Cardiac muscle cell (in vitro differentiated cells and primary cell): ENCODE measurements at regions not wholly inside any gene's neighbourhood (a gene's known extent, or its start where the extent isn't known, plus 50 kb on each side); places are given as distances from the start of the nearest gene placed in this dataset.
"Not testable (repeated sequence)": the region's sequence is repeated elsewhere in the genome, so short reads cannot be mapped to it uniquely, and the experiment has no call there.

Experiments used
- DNase-seq, 2 donors: peaks; one replicate each; pipeline versions ENCODE4 v3.0.0 to v3.0.0-alpha.2; 2010 to 2017; ENCODE audit warnings: low read depth in 1 of 2, low spot score in 1 of 2
- H3K27ac ChIP-seq: fragments of 200-600 bp; sonication (generic); 2 replicates; pipeline ENCODE4 v1.5.1; 2016
- H3K27me3 ChIP-seq: fragments of 200-600 bp; sonication (generic); 2 replicates; pipeline ENCODE4 v1.6.0; 2016; ENCODE audit warnings: control low read depth
- H3K36me3 ChIP-seq: fragments of 200-600 bp; sonication (generic); 2 replicates; pipeline ENCODE4 v1.5.1; 2016; ENCODE audit warnings: control low read depth
- H3K4me1 ChIP-seq: fragments of 200-600 bp; sonication (generic); 2 replicates; pipeline ENCODE4 v1.8.1; 2017; ENCODE audit warnings: low read depth, mild to moderate bottlenecking, mixed run types
- H3K4me3 ChIP-seq: fragments of 200-600 bp; sonication (generic); 2 replicates; pipeline ENCODE4 v1.5.1; 2016; ENCODE audit warnings: mild to moderate bottlenecking
- H3K9me3 ChIP-seq: fragments of 200-600 bp; sonication (generic); 2 replicates; pipeline ENCODE4 v1.5.1; 2017; ENCODE audit warnings: low read depth, mild to moderate bottlenecking, control low read depth
- TF ChIP-seq, protein P1 (sequence below): IDR thresholded peaks from 2 replicates; pipeline ENCODE4 v1.5.1; 2012; ENCODE audit warnings: low read depth, mild to moderate bottlenecking, low read length

DNA sequence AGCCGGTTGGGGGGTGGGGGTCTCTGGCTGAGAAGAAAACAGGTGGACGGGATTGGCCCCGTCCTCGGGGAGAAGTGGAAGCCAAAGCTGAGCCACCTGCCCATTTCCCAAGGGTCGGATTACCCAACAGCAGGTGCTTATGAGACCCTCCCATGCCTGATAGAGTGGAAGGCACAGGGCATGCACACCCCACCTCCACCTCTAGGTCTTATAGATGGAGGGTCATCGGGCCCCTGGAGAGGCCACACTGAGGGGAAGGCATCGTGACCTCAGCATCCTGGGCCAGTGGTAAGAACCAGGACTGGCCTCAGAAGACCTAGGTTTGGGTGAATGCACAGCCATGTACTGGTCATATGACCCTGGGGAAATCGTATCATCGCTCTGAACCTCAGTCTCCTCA, 85.9 kb downstream of the BUD13 start:
- TF ChIP-seq, protein P1, sequence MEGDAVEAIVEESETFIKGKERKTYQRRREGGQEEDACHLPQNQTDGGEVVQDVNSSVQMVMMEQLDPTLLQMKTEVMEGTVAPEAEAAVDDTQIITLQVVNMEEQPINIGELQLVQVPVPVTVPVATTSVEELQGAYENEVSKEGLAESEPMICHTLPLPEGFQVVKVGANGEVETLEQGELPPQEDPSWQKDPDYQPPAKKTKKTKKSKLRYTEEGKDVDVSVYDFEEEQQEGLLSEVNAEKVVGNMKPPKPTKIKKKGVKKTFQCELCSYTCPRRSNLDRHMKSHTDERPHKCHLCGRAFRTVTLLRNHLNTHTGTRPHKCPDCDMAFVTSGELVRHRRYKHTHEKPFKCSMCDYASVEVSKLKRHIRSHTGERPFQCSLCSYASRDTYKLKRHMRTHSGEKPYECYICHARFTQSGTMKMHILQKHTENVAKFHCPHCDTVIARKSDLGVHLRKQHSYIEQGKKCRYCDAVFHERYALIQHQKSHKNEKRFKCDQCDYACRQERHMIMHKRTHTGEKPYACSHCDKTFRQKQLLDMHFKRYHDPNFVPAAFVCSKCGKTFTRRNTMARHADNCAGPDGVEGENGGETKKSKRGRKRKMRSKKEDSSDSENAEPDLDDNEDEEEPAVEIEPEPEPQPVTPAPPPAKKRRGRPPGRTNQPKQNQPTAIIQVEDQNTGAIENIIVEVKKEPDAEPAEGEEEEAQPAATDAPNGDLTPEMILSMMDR, result no peak
- no peak overlapping the region for H3K27ac ChIP-seq
- no peaks in the 10 kb centered on the region for H3K27me3 ChIP-seq
- H3K4me3 ChIP-seq, result no peak overlapping the region
- no peaks in the 10 kb centered on the region for H3K36me3 ChIP-seq
- H3K4me1 ChIP-seq, result no peaks in the 10 kb centered on the region
- DNase-seq, result no peak
- no peaks in the 10 kb centered on the region for H3K9me3 ChIP-seq

DNA sequence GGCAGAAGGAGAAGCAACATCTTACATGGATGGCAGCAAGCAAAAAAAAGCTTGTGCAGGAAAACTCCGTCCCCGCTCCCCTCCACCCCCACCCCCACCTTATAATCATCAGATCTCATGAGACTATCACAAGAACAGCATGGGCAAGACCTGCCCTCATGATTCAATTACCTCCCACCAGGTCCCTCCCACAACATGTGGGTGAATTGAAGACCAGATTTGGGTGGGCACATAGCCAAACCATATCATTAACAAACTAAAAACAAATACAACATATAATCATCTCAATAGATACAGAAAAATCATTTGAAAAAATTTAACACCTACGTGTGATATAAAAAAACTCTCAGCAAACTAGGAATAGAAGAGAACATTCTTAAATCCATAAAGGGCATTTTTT, 88.8 kb downstream of the BUD13 start:
- H3K36me3 ChIP-seq, result no peaks in the 10 kb centered on the region
- H3K9me3 ChIP-seq, result no peaks in the 10 kb centered on the region
- H3K4me3 ChIP-seq, result no peak overlapping the region
- no peaks in the 10 kb centered on the region for H3K4me1 ChIP-seq
- TF ChIP-seq, protein P1, result no peak
- H3K27me3 ChIP-seq, result no peaks in the 10 kb centered on the region
- no peak for DNase-seq
- H3K27ac ChIP-seq, result no peak overlapping the region

DNA sequence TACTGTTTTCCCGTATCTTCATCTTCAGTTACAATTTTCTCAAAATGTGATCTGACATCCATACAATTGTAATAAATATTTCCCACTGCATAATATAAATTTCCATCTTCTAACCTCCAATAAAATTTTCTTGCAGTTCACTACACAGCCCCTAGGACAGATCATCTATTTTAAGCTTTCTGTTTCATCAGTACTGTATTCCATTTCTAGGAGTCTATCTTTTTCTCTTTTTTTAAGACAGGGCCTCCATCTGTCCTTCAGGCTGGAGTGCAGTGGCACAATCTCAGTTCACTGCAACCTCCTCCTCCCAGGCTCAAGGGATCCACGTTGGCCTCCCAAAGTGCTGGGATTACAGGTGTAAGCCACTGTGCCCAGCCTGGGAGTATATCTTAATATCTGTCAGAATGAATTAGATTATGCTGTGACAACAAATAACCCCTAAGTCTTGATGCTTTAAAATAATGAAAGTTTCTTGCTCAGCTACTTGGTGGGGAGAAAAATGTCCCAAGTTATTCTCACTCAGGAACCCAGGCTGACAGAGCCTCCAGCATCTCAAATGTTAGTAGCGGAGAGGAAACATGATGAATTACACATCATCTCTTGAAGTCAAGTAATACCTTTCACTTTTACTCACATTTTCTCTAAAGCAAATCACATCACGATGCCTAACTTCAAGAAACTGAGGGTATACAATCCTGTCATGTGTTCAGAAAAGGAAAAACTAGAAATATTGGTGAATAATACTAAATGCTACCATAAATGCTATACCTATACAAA, 92.2 kb downstream of the BUD13 start:
- DNase-seq, result no peak
- Histone ChIP-seq H3K27ac (no peak overlapping the region), H3K27me3 (no peaks in the 10 kb centered on the region), H3K4me1 (no peaks in the 10 kb centered on the region), H3K9me3 (no peaks in the 10 kb centered on the region), H3K4me3 (no peak overlapping the region), H3K36me3 (no peaks in the 10 kb centered on the region)
- TF ChIP-seq, protein P1, result no peak

DNA sequence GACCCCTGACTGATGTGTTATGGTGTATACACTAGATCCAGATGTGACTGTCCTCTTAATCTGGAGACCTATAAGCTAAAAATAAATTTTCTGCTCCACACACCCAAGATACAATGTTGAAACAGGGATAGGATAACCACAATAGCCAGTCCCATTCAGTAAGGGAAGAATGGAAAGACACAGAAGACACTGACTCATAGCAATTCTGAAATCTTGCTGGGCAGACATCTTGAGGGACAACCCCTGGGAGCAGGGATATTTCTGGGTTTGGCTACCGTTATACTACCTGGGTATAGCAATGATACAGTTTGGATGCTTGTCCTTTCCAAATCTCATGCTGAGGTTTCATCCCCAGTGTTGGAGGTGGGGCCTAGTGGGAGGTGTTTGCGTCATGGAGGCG, 93.9 kb downstream of the BUD13 start:
- Histone ChIP-seq H3K4me3 (no peak overlapping the region), H3K36me3 (no peaks in the 10 kb centered on the region), H3K27ac (no peak overlapping the region), H3K27me3 (no peaks in the 10 kb centered on the region), H3K9me3 (no peaks in the 10 kb centered on the region), H3K4me1 (no peaks in the 10 kb centered on the region)
- DNase-seq, result no peak
- TF ChIP-seq, protein P1, result no peak

DNA sequence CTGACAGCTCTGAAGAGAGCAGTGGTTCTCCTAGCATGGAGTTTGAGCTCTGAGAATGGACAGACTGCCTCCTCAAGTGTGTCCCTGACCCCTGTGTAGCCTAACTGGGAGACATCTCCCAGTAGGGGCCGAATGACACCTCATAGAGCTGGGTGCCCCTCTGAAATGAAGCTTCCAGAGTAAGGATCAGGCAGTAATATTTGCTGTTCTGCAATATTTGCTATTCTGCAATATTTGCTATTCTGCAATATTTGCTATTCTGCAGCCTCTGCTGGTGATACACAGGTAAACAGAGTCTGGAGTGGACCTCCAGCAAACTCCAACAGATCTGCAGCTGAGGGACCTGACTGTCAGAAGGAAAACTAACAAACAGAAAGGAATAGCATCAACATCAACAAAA, 105.5 kb downstream of the BUD13 start:
- not testable (repeated sequence) for H3K4me1 ChIP-seq, DNase-seq, H3K36me3 ChIP-seq, H3K27ac ChIP-seq, H3K4me3 ChIP-seq, H3K9me3 ChIP-seq, H3K27me3 ChIP-seq

DNA sequence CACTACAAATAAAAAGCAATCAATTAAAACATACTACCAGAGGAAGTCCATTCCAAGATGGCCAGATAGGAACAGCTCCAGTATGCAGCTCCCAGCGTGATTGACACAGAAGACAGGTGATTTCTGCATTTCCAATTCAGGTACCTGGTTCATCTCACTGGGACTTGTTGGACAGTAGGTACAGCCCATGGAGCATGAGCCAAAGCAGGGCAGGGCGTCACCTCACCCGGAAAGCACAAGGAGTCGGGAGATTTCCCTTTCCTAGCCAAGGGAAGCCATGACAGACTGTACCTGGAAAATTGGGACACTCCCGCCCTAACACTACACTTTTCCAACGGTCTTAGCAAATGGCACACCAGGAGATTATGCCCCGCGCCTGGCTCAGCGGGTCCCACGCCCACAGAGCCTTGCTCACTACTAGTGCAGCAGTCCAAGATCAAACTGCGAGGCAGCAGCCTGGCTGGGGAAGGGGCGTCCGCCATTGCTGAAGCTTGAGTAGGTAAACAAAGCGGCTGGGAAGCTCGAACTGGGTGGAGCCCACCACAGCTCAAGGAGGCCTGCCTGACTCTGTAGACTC, 106.0 kb downstream of the BUD13 start:
- H3K27ac ChIP-seq, H3K4me1 ChIP-seq, H3K36me3 ChIP-seq, DNase-seq, H3K27me3 ChIP-seq, H3K4me3 ChIP-seq, H3K9me3 ChIP-seq: not testable (repeated sequence)
